ENCODE measurements at regions not wholly inside any gene's neighbourhood (a gene's known extent, or its start where the extent isn't known, plus 50 kb on each side); places are given as distances from the start of the nearest gene placed in this dataset.

DNA sequence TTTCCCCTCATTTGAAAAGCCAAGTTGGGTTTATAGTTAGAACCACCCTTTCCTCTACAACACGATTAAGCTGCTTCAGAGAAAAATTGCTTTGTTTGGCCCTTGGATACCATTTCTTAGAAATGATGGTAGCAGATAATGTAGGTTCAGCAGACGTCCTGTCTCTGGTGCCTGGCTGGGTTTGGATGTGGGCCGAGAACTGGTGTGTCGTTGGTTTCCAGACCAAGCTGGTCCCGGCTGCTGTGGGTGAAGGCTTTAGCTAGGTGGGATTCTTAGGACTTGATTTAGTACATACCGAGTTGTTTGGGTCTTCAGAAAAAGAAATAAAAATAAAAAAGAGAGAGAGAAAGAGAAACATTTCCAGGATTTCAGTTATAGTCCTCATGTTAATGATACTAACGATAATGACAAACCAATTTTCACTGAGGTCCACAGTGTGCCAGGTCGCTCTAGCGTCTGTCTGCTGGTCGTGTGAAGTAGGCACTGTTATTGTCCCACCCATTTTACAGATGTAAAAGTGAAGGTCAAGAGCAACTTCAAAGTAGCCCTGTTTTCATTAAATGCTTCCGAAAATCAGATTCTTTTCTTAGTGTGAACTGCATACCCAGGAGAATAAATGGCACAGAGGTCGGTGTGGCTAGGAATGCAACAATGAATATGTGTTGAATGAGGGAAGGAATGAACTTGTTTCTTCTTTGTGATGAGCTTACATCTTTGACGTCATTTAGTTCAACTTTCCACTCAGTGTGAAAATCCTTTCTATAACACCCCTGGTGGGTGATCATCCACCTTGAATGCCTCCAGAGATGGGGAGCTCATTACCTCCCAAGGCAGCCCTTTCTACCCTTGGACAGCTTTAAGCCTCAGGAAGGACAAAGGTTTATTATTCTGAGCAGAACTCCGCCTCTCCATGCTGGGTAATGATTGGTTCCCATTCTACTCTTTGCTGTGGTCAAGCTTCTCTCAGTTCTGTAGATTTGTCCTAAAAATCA, 115.9 kb downstream of the INHBB start:
- DNase-seq = no peak

DNA sequence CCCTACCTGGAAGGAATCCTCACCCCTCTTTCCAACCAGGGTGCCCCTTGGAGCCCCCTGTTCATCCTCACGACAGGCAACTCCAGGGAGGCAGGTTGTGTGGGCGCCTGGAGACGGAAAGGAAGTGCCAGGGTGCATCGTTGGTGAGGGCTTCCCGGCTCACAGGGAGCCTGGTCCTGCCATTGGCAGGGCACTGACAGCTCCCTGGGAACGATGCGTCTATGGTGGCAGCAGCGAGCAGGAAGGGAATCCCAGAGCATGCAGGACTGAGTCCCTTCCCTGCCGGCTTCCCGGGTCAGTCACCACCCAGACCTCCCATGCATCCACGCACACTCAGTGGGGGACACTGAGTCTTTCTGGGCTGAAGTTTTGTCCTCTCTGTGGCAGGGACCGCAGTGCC, 117.6 kb downstream of the INHBB start:
- DNase-seq = no peak

DNA sequence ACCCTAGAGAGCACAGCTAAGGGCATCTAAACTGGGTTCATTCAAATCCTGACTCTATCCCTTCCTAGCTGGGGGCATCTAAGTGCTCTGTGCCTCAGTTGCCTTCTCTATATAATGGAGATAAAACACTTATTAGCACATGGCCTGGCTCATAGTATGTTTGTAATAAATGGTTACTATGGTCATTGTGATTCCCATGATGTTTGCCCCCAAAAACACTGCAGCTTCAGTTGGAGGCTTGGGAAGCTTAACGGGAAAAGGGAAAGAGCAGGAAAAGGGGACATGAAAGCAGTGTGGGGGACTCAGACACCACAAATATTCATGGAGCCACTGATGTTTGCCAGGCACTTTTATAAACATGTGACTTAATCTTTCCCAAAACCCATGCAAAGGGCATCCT, 118.1 kb downstream of the INHBB start:
- DNase-seq = no peak

DNA sequence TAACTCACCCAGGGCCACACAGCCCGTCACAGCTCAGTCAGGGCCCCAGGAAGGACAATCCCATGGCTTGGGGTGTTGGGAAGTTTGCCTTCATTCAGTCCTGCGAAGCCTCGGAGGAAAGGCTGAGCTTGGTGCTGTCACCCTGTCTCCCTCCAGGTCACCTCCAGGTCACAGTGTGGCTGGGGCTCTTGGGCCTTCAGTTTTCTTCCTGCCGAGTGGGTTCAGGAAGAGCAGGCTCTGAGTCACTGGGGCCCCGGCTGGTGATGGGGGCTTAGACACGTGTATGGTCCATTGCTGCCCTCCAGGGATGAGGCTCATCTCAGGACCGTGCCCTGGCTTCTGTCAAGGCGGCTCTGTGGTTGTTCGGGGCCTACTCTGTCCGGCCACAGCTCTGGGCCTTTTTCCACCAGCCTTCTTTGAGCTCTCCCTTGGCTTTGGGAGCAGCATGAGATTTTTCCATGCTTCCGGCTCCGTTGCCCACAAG, 118.6 kb downstream of the INHBB start:
- no peak for DNase-seq

DNA sequence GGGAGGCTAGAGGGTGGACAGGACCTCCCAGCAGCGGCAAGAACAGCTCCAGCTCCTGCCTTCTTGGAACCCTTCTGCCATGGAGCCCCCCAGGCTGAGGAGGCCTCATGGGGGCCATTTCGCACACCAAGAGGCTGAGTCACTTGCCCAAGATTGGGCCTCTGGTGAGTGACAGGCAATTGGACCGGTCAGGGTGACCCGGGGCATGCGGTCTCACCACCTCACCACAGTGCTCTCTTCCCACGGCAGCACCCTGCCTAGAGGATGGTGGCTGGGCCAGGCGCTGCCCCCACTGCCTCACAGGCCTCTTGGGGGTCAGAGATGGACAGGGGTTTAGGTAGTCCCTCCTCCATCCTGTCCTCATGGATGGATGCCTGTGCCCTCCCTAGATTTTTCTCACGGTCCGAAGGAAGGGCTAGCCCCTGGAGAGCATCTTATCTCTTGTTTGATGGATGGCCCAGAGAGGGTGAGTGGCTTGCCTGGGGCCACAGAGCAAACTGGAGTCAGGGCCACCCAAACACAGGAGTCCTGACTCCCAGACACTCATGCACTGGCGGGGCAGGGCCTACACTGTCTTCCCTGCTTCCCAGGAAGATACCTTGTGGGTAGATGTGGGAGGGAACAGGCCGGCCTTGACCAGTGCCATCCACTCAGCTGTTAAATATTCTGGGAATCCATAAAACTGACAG, 119.2 kb downstream of the INHBB start:
- DNase-seq = no peak

DNA sequence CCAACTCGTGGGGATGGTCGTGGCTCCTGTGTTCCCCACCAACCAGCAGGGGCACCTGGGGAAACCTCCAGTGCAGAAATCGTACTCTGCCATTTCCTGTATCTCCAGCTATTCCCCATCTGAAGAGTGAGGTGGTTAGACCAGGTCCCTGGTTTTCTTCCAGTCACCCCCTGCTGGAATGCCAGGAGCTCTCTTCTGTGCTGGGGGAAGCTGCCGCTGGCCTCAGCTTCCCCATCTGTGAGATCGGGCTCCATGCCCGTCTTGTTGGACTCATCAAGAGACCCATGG, 119.7 kb downstream of the INHBB start:
- no peak for DNase-seq

DNA sequence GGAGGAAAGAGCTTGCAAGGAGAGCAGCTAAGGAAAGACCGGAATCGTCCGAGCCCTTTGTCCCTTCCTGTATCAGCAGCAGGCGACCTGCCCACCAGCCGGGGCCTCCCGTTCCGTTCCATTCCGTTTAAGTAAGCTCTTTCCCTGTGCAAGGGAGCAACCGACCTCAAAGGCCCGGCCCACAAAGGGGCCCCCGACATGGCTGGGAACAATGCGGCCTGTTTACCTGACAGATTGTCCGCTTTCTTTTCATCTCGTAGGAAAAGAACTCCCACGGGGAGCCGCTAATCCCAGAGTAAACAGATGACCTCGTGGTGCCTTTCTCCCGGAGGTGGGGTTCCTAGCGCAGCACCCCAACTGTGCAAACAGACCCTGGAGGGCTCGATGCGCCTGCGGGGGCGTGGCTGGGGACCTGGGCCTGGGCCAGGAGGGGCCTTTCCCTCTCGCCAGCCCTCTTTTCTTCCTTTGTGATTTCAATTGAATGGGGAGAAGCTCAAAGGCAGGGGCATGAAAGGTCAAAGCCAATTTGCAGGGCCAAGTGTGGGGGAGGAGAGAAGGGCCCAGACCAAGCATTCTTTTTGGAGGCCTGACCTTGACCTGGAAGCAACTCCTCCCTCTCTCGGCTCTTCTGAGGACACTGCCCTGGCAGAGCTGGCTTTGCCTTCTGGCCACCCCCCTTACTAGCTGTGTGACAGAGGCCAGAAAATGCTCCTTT, 120.2 kb downstream of the INHBB start:
- DNase-seq = no peak

DNA sequence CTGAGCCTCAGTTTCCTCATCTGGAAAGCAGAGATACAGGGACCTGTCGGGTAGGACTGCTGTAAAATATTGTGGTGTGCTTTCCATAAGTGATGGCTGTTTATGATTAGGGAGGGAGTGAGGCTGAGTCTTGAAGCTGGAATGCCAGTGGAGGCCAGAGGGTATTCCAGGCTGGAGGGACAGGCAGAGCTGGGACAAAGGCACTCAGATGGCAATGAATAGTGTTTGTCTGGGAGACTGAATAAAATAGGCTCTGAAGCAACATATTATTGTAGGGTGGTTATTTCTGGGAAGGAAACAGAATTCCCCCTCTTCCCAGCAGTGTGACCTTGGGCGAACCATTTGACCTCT, 120.7 kb downstream of the INHBB start:
- no peak for DNase-seq

DNA sequence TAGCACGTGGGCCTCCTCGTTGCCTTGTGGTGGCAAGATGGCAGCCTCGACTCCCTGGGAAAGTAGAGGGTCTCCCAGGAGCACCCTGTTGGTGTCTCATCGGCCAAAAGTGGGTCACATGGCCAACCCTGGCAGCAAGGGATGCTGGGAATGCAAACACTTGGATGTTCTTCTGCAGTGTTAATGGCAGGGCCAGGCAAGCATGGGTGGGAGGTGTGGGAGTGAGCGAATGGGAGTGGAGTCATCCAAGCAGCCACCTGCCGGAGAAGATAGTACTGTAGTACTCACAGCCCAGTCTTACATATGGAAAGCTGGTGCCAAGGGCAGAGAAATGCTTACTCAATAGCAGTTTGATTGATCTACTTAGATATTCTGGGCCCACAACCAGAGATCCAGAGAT, 122.2 kb downstream of the INHBB start:
- DNase-seq = no peak

DNA sequence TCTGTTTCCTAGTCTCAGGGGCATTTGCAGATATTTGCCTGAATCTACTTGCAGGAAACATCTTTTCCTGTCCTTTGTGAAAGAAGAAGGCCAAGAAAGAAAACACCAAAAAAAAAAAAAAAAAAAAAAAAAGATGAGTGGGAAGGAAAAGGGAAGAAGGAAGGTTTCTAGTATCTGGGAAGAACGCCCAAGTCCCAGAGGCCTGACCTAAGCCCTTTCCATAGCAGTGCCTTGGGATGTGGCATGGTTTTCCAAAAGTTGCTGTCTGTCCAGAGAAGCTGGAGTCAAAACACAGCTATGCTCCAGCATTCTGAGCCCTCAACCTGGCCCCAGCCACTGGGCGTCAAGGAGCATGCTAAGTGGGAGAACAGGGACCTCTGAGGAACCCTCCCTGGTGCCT, 123.5 kb downstream of the INHBB start:
- DNase-seq = no peak

DNA sequence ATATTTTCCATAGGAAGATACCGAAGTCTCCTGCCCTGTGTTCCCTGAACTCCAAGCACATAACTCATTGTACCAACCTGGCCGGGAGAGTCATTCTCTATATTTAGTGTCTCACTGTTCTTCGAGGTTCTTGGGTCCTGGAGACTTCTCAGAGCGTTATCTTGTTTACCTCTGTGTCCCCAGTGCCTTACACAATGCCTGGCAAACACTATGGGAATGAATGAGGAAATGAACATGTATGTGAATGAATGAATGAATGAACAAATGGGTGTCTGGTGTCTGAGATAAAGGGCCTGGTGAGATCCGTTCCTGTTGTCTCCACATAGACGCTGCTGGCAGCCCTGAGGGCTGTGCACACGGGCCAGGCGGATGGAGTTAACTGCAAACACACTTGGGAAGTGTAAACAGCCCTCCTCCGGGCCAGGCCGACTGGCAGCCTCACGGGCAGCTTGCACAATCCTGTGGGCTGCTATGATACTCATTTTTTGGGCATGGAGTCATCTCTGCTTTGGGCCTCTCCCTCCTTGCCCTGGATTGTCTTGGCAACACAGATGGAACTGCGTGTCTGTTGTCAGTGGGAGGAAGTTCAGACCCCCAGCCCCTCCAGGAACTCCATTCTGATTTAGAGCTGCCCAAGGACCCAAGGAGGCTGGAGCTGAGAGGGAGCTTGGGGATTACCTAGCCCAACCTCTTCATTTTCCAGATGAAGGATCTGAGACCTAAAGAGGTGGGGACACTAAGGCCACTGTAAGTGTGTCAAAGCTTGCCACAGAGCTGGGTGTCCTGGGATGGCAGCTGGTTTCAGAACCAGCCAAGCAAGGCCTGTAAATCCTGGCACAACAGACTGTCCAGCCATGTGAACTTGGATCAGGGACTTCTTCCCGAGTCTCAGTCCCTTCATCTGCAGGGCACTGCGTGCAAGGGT, 124.4 kb downstream of the INHBB start:
- no peak for DNase-seq

DNA sequence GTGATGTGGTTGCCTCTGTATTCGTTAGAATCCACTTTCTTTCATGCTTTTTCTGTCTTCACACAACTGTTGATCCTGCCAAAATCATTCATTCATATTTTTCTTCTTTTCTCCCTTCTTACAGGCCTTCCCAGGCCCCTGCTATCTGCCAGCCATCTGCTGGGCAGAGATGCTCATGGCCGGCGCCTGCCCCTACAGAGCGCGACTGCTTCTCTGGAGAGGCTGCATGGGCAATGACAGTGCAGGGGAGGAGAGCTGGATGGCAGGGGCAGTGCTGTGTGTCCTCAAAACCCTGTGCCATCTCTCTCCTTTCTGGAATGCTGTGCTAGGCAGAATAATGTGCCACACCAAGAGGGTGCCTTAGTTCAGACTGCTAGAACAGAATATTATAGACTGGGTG, 125.2 kb downstream of the INHBB start:
- DNase-seq = no peak

DNA sequence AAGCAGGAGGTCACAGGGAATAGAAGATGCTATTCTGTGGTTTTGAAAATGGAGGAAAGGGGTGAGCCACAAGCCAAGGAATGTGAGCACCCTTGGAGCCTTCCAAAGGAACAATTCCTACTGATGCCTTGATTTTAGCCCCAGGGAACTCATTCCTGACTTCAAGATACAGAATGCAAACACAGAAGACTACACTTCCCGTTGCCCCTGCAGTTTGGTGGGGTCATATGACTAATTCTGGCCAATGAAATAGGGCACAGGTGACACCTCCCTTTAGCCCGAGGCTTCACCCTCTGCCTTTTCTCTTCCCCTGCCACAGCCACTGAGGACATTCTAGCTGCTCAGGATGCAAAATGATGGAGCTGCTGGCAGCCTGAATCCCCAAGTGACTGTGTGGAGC, 126.1 kb downstream of the INHBB start:
- DNase-seq = no peak

DNA sequence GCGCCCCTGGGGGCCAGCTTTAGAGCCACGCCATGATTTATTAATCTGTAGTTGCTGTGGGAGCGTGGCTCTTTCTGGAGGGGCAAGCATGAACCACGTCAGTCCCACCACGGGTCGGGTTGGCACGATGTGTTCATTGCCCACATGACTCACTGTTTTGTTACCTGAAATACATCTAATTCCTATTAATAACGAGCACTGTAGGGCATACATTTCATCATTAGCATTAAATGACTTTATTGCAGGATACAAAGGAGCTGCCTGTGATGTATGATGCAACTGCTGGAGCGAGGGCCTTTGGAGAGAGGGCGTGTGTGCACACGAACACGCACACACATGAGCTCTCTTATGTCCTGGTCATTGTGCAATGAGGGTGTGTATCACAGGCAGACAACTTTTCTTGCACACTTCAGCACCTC, 127.0 kb downstream of the INHBB start:
- DNase-seq = no peak

DNA sequence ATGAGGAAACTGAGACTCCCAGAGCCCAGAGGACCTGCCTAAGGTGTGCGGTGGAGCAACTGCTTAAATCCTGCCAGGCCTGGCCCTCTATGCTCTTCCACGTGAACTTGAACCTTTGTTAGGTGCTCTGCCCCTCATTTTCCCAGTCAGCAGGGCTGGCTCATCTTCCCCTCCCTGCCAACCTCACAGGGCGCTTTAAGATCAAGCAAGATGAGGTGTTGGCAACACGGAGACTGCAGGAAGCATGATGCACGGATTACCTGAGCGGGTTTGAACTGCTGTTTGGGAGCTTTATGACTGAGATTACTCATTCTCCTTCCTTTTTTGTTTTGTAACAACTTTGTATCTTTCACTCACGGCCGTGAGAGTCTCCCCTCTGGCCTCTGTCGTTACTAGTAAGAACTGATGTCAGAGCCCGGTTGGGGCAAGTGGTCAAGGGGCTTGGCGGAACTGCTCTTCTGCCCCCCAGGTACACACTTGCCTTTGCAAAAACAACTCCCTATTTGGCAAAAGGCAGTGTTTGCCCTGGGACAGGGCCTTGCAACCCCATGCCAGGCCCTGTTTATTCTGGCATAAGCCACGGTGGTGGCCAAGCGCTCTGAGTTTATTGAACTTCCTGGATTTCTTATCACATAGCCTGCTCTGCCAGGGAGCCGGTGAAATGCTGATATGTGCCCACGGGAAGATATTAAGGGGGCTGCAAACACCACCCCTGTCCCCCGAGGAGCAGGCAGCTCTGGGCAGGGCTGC, 127.8 kb downstream of the INHBB start:
- no peak for DNase-seq

DNA sequence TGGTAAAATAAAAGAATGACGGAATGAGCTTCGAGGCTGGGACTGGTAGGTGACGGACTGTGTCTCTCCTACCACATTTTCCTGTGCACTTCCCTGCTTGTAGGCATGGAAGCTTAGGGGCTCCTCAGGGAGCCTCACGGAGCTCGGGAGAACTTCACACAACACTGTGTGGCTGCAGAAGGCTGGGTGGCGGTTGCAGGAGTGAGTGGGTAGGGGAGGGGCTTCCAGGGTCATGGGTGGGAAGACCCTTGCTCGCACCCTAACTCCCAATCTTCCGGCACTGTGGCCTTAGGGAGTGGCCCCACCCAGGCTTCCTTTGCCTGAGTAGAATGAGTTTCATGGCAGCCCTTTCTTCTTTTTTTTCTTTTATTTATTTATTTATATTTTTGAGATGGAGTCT, 128.6 kb downstream of the INHBB start:
- no peak for DNase-seq

DNA sequence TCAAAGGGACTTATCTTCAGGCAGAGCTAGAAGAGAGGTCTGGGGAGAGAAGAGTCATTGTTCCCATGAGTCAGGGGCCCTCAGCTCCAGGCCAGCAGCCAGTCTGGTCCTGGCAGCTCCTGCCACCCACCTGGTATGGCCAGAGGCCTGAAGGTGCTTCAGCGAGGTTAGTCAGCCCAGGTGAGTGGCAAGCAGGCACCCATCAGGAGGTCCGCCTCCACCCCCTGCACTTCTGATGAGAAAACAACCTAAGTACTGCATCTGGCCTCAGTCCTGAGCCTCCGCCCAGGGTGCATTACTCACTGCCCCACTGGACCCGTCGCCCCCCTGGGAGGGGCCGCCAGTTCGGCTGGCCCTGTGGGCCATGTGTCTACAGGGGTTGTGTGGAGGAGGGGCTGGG, 130.2 kb downstream of the INHBB start:
- no peak for DNase-seq

DNA sequence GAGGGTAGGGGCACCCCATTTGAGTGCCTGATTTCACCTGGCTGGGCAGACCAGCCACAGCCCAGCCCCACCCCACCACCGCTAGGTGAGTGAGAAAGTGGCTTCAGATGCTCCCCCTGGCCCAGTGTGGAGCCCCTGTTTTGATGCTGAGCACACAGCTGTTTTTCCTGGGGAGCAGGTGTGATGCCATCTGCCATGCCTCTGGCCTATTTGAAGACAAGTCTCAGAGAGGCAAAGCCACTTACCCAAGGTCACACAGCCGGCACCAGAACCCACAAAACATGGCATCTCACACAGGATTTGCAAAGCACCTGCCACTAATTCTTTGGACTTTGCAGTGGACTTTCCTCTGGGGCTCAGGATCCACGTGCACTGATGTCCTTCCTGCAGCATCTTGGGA, 131.3 kb downstream of the INHBB start:
- no peak for DNase-seq

DNA sequence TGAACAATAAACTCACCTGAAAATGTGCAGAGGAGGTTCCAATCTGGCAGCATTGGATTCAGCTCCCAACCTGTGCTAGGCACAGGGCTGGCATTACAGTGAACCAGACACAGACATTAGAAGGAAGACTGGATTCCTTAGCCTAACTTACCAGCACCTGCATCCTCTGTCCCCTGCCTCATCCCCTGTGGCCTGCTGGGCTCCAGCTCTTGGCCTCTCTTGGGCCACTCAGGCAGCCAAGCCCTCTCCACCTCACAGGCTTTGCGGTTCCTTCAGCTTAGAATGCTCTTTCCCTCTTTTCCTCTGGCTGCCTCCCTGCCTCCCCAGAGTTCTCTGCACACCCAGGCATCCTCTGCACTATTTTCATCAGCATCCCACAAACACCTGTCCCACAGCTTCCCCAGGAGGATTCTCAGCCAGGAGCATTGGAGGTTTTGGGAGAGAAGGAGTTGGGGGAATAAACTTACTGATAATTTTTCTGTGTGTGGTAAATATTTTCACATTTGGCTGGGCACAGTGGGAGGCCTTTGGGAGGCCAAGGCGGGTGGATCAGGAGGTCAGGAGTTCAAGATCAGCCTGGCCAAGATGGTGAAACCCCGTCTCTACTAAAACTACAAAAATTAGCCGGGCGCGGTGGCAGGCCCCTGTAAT, 132.0 kb downstream of the INHBB start:
- no peak for DNase-seq

DNA sequence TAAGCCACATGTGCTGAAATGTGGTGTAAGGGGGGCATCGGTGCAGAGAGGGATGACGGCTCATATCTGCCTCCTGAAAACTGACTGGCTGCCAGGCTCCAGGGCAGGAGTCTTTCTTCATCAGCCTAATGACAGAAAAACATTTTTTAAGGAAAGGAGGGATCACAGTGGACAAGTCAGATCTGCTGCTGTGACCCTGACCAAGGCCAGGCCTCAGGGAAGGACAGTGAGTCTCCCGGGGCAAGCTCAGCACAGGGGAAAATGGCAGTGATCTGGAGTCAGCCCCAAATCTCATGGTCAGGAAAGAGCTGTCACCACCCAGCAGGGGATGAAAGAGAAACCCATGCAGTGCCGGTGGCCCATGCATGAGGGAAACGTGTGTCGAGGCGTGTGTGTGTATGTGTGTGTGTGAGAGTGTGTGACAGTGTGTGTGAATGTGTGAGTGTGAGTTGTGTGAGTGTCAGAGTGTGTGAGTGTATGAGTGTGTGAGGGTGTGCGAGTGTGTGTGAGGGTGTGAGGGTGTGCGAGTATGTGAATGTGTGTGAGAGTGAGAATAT, 134.5 kb downstream of the INHBB start:
- no peak for DNase-seq

DNA sequence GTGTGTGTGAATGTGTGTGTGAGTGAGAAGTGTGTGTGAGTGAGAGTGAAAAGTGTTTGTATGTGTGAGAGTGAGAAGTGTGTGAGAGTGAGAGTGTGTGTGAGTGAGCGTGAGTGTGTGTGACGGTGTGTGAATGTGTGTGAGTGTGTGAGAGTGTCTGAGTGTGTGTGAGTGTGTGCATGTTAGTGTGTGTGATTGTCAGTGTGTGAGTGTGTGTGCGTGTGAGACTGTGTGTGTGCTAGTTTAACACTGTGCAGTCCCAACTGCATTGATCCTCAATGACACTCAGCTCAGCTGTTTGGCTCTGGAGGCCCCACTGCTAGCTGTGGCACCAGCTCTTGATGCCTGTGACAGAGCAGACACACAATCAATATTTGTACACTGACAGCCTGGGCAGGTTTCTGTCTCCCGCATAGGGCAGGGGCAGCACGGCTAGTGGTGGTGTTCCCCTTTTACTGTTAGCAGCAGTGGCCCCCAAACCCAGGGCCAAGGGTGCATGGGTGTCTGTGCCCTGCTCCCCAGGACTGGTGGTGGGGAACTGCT, 135.0 kb downstream of the INHBB start:
- no peak for DNase-seq
